ENCODE measurements at regions not wholly inside any gene's neighbourhood (a gene's known extent, or its start where the extent isn't known, plus 50 kb on each side); places are given as distances from the start of the nearest gene placed in this dataset.

DNA sequence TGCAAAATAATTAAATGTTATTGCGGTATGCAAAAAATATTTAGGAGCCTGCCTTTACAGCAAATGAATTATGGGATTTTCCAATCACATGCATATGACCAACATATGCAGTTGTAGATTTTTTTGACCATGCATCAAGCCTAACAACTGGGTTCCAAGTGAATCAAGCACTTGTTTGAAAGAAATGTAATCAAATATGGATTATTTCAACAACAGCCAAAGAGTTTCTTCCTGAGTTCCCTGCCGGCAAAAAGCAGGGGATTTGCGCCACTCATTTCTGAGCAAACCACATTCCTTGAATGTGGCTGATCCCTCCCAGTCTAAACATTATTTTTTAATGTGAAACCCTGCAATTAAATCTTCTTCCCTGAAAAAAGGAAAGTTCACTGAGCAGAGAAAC is 100.1 kb upstream of the ADTRP start:
- TF ChIP-seq, protein P1, sequence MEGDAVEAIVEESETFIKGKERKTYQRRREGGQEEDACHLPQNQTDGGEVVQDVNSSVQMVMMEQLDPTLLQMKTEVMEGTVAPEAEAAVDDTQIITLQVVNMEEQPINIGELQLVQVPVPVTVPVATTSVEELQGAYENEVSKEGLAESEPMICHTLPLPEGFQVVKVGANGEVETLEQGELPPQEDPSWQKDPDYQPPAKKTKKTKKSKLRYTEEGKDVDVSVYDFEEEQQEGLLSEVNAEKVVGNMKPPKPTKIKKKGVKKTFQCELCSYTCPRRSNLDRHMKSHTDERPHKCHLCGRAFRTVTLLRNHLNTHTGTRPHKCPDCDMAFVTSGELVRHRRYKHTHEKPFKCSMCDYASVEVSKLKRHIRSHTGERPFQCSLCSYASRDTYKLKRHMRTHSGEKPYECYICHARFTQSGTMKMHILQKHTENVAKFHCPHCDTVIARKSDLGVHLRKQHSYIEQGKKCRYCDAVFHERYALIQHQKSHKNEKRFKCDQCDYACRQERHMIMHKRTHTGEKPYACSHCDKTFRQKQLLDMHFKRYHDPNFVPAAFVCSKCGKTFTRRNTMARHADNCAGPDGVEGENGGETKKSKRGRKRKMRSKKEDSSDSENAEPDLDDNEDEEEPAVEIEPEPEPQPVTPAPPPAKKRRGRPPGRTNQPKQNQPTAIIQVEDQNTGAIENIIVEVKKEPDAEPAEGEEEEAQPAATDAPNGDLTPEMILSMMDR (IDR thresholded peaks at IDR 0.05; ENCODE audit: insufficient read depth, low read length) = no peak
- no peak for TF ChIP-seq SPI1 (IDR thresholded peaks at IDR 0.05; ENCODE audit: borderline replicate concordance, low read depth)

Data from HL-60 (cell line).